Colon (tissue), 2 donors: ENCODE measurements at regions not wholly inside any gene's neighbourhood (a gene's known extent, or its start where the extent isn't known, plus 50 kb on each side); places are given as distances from the start of the nearest gene placed in this dataset.

Experiments
- FAIRE-seq: peaks from 2 replicates; lab custom pipeline; 2012; peaks lifted over from hg19 to GRCh38; lab: Jason Lieb, UNC
- donor health status: control.
- donor health status: control.

DNA sequence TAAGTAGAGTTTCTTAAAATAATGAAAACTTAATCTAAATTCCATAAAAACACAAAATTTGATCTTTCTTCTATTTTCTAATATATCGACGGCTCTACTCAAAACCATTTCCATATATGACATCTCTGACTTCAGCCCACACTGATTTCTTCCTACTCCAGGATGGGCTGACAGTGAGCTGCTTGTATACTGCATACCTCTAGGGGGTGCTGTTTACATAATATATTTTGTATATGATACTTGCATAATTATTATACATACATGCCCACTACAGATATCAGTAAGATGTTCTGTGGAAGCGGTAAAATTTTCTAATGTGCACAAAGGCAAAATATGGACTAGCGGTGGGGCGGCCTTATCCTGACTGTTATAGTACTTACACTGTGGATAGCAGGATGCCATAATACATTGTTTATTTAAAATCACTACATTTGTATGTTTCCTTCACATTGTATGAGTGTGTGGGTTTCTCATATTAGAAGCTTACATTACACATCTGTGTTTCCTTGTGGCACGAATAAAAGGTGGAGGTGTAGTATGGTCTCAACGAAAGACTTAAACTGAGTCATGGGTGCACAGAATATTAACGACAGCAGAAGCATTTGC lies 66.1 kb upstream of the NXPH2 start:
- no peak for FAIRE-seq

GRCh38 chr2:138842341-138842740 lies 62.2 kb upstream of the NXPH2 start:
- no peak for FAIRE-seq

GRCh38 chr2:138841459-138841858 lies 61.3 kb upstream of the NXPH2 start:
- no peak for FAIRE-seq

DNA sequence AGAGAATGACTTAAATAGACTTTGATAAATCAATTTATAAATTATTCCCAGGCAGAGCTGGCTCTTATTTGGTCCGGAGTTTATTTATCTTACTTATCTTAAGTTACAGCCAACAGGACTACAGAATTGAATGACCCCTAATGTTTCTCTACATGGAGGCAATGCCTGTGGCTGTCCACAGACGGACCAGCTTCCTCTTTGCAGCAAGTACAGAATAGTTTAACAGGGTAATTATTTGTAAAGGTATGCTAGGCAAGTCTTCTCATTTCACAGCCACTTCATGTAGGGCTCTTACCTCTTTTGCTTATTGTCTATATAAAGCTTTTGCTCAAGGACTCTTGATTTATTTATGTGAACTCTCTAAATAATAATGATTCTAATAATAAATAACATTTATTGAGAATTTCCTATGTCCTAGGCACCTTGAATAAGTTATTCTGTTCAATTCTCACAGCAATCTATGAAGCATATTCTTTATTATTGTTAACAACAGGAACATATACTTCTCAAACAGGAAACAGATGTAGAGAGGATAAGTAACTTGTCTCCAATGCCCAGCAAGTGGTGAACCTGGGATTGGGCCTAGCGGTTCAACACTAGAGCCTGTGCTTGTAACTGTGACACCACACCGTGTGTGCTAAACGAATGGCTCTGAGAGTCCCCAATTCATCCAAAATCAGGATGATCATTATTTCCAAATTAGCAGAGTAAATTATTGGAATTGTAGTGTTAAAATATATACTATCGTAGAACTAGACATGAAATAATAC lies 58.8 kb upstream of the NXPH2 start:
- no peak for FAIRE-seq

DNA sequence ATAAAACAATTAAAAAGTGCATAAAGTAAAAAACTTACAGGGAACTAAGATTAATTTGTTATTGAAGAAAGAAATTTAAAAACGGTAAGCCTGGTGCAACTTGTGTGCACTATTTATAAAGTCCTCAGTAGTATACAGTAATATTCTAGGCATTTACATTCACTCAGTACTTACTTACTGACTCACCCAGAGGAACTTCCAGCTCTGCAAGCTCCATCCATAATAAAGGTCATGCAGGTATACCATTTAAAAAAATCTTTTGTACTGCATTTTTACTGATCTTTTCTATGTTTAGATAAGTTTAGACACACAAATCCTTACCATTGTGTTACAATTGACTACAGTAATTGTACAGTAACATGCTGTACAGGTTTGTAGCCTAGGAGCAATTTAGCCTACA lies 51.5 kb upstream of the NXPH2 start:
- FAIRE-seq, result no peak

GRCh38 chr2:138831154-138831553 lies 51.0 kb upstream of the NXPH2 start:
- FAIRE-seq, result no peak

GRCh38 chr2:138830547-138830946 lies 50.4 kb upstream of the NXPH2 start:
- FAIRE-seq, result no peak
